ENCODE measurements at regions not wholly inside any gene's neighbourhood (a gene's known extent, or its start where the extent isn't known, plus 50 kb on each side); places are given as distances from the start of the nearest gene placed in this dataset.

GRCh38 chr7:156169474-156170370 lies 357.5 kb upstream of the SHH start:
- no peaks in the 10 kb centered on the region for H3K9me3 ChIP-seq (ENCODE audit: control insufficient read depth, low read length)
- no peak overlapping the region for H3K4me3 ChIP-seq (ENCODE audit: low read length)
- no peak for DNase-seq (ENCODE audit: low read depth)
- no peaks in the 10 kb centered on the region for H3K4me1 ChIP-seq (ENCODE audit: control insufficient read depth, insufficient read depth, low read length)
- H3K27me3 ChIP-seq (replicated peaks; ENCODE audit: control insufficient read depth, insufficient read depth, low read length), result no peaks in the 10 kb centered on the region
- H3K36me3 ChIP-seq (ENCODE audit: control insufficient read depth, insufficient read depth, low read length, severe bottlenecking), result no peaks in the 10 kb centered on the region
- no peak overlapping the region for H3K9ac ChIP-seq (ENCODE audit: low read length)

DNA sequence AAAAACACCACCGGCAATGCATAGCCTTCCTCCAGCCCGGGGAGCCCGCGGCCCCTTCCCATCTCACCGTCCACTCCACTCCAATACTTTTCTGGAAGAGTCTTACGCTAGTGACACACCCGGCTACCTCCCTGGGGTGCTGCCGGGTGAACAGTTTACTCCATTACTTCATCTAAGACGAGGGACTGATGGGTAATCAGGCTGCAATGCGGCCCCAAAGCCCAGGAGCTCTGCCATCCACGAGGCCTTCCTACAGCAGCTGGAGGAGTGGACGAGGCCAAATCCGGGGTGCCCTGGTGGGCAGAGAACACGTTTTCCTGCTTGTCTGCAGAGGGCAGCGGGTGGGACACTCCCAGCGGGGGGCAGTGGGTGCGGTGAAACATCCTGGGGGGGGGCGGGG lies 356.2 kb upstream of the SHH start:
- no peak for DNase-seq (ENCODE audit: low read depth)
- H3K9me3 ChIP-seq (ENCODE audit: control insufficient read depth, low read length), result no peaks in the 10 kb centered on the region
- H3K27me3 ChIP-seq (replicated peaks; ENCODE audit: control insufficient read depth, insufficient read depth, low read length), result peaks cover 3% of the 10 kb centered on the region
- H3K4me1 ChIP-seq (ENCODE audit: control insufficient read depth, insufficient read depth, low read length), result no peaks in the 10 kb centered on the region
- no peaks in the 10 kb centered on the region for H3K36me3 ChIP-seq (ENCODE audit: control insufficient read depth, insufficient read depth, low read length, severe bottlenecking)
- H3K9ac ChIP-seq (ENCODE audit: low read length), result no peak overlapping the region
- no peak overlapping the region for H3K4me3 ChIP-seq (ENCODE audit: low read length)

GRCh38 chr7:156167987-156168386 lies 355.7 kb upstream of the SHH start:
- H3K4me1 ChIP-seq (ENCODE audit: control insufficient read depth, insufficient read depth, low read length), result no peaks in the 10 kb centered on the region
- H3K36me3 ChIP-seq (ENCODE audit: control insufficient read depth, insufficient read depth, low read length, severe bottlenecking), result no peaks in the 10 kb centered on the region
- H3K9ac ChIP-seq (ENCODE audit: low read length), result no peak overlapping the region
- H3K4me3 ChIP-seq (ENCODE audit: low read length), result no peak overlapping the region
- no peaks in the 10 kb centered on the region for H3K9me3 ChIP-seq (ENCODE audit: control insufficient read depth, low read length)
- DNase-seq (ENCODE audit: low read depth), result no peak
- H3K27me3 ChIP-seq (replicated peaks; ENCODE audit: control insufficient read depth, insufficient read depth, low read length), result peaks cover 3% of the 10 kb centered on the region

- peaks cover 3% of the 10 kb centered on the region for H3K27me3 ChIP-seq (replicated peaks; ENCODE audit: control insufficient read depth, insufficient read depth, low read length)
- no peaks in the 10 kb centered on the region for H3K36me3 ChIP-seq (ENCODE audit: control insufficient read depth, insufficient read depth, low read length, severe bottlenecking)
- no peaks in the 10 kb centered on the region for H3K9me3 ChIP-seq (ENCODE audit: control insufficient read depth, low read length)
- no peak overlapping the region for H3K4me3 ChIP-seq (ENCODE audit: low read length)
- H3K9ac ChIP-seq (ENCODE audit: low read length), result no peak overlapping the region
- no peak for DNase-seq (ENCODE audit: low read depth)
- H3K4me1 ChIP-seq (ENCODE audit: control insufficient read depth, insufficient read depth, low read length), result no peaks in the 10 kb centered on the region
Observed at GRCh38 chr7:156167417-156167807, 355.1 kb upstream of the SHH start.

DNA sequence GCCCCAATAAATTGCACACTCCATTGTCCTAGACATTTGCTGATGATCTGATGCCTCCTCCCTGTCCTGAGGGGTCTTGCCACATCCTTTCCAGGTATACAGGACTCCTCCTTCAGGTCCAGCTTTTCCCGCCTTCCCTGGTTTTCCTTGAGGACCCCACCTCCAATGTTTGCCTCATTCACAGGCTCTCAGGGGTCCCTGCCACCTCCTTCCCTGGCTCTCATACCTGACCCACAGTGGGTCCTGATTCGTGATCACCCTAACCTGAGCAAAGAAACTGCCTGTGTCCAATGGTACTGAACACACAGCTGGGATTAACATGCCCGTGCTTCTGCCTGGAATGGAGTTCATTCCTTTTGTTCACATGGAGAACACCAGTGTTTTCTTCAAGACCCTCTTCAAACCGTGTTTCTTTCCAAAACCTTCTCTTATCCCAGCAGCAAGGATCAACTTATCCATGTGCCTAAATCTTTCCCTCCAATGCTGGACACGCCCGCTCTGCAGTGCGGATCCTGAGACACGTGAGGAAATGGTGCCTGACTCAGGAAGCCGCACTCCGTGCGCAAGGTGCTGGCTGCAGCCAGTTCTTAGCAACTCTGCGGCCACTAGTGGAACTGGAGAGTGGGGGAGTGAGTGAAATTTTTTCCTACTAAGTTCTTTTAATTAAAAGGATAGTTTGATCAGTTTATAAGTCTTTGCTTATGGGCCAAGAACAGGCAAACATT lies 354.6 kb upstream of the SHH start:
- Histone ChIP-seq H3K27me3 (replicated peaks; ENCODE audit: control insufficient read depth, insufficient read depth, low read length) (peaks cover 3% of the 10 kb centered on the region), H3K4me3 (ENCODE audit: low read length) (no peak overlapping the region), H3K36me3 (ENCODE audit: control insufficient read depth, insufficient read depth, low read length, severe bottlenecking) (no peaks in the 10 kb centered on the region), H3K9ac (ENCODE audit: low read length) (no peak overlapping the region), H3K4me1 (ENCODE audit: control insufficient read depth, insufficient read depth, low read length) (no peaks in the 10 kb centered on the region), H3K9me3 (ENCODE audit: control insufficient read depth, low read length) (no peaks in the 10 kb centered on the region)
- DNase-seq (ENCODE audit: low read depth), result no peak

DNA sequence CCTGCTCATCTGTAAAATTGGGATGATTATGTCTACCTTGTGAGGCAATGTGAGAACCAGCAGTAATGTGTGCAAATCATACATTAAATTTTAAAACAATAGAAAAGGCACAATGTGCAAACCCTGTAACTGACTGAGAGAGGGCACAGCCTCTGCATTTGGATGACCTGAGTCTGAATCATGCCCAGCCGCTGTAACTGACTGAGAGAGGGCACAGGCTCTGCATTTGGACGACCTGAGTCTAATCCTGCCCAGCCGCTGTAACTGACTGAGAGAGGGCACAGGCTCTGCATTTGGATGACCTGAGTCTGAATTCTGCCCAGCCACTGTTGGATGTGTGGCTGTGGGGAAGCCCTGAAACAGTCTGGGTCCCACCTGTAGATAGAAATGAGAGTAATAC lies 351.5 kb upstream of the SHH start:
- DNase-seq (ENCODE audit: low read depth), result no peak
- Histone ChIP-seq H3K4me3 (ENCODE audit: low read length) (no peak overlapping the region), H3K4me1 (ENCODE audit: control insufficient read depth, insufficient read depth, low read length) (no peaks in the 10 kb centered on the region), H3K9ac (ENCODE audit: low read length) (no peak overlapping the region), H3K9me3 (ENCODE audit: control insufficient read depth, low read length) (no peaks in the 10 kb centered on the region), H3K36me3 (ENCODE audit: control insufficient read depth, insufficient read depth, low read length, severe bottlenecking) (no peaks in the 10 kb centered on the region), H3K27me3 (replicated peaks; ENCODE audit: control insufficient read depth, insufficient read depth, low read length) (peaks cover 3% of the 10 kb centered on the region)

DNA sequence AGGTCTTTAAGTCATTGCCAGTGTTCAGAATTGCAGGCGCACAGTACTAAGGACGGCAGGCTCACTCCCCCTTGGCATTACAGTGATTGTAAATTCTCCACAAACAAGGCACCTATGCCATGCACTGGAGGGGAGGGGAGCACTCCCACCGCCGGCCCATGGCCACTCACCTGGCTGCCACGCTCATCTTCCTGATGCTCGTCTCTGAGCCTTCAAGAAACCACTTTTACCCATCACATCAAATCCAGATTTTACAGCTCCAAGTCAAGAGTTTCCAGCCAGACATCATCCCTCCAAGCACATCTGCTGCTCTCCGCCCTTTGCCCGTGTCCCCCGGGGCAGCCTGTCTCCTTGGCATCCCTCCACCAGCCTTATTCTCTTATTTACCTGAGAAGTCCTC lies 350.2 kb upstream of the SHH start:
- Histone ChIP-seq H3K27me3 (replicated peaks; ENCODE audit: control insufficient read depth, insufficient read depth, low read length) (peaks cover 3% of the 10 kb centered on the region), H3K36me3 (ENCODE audit: control insufficient read depth, insufficient read depth, low read length, severe bottlenecking) (no peaks in the 10 kb centered on the region), H3K9me3 (ENCODE audit: control insufficient read depth, low read length) (no peaks in the 10 kb centered on the region), H3K9ac (ENCODE audit: low read length) (no peak overlapping the region), H3K4me3 (ENCODE audit: low read length) (no peak overlapping the region), H3K4me1 (ENCODE audit: control insufficient read depth, insufficient read depth, low read length) (no peaks in the 10 kb centered on the region)
- DNase-seq (ENCODE audit: low read depth), result no peak

GRCh38 chr7:156160811-156161210 lies 348.5 kb upstream of the SHH start:
- Histone ChIP-seq H3K36me3 (ENCODE audit: control insufficient read depth, insufficient read depth, low read length, severe bottlenecking) (no peaks in the 10 kb centered on the region), H3K4me1 (ENCODE audit: control insufficient read depth, insufficient read depth, low read length) (no peaks in the 10 kb centered on the region), H3K27me3 (replicated peaks; ENCODE audit: control insufficient read depth, insufficient read depth, low read length) (peaks cover 3% of the 10 kb centered on the region), H3K4me3 (ENCODE audit: low read length) (no peak overlapping the region), H3K9me3 (ENCODE audit: control insufficient read depth, low read length) (no peaks in the 10 kb centered on the region), H3K9ac (ENCODE audit: low read length) (no peak overlapping the region)
- no peak for DNase-seq (ENCODE audit: low read depth)

DNA sequence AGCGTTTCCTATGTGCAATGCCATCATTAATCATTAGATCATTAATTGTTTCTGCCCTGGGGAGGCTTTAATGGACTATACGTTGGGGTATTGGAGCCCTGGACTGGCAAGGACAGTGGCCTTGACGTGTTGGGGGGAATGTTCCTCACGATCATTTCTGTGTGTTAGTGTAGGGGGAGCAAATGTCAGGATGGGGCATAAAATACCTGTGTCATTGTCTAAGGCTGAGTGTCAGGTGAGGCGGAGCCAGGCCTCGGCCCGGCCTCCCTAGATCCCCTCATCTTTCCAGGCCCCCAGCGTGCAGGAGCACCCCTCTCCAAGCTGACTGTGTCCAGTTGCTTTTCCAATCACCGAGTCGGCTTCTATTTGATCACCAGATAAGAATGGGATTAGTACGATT lies 346.4 kb upstream of the SHH start:
- no peaks in the 10 kb centered on the region for H3K9me3 ChIP-seq (ENCODE audit: control insufficient read depth, low read length)
- no peak for DNase-seq (ENCODE audit: low read depth)
- no peaks in the 10 kb centered on the region for H3K4me1 ChIP-seq (ENCODE audit: control insufficient read depth, insufficient read depth, low read length)
- H3K9ac ChIP-seq (ENCODE audit: low read length), result no peak overlapping the region
- H3K36me3 ChIP-seq (ENCODE audit: control insufficient read depth, insufficient read depth, low read length, severe bottlenecking), result no peaks in the 10 kb centered on the region
- H3K27me3 ChIP-seq (replicated peaks; ENCODE audit: control insufficient read depth, insufficient read depth, low read length), result peaks cover under 1% of the 10 kb centered on the region
- no peak overlapping the region for H3K4me3 ChIP-seq (ENCODE audit: low read length)

GRCh38 chr7:156158213-156158612 lies 345.9 kb upstream of the SHH start:
- no peak for DNase-seq (ENCODE audit: low read depth)
- Histone ChIP-seq H3K9me3 (ENCODE audit: control insufficient read depth, low read length) (no peaks in the 10 kb centered on the region), H3K4me1 (ENCODE audit: control insufficient read depth, insufficient read depth, low read length) (no peaks in the 10 kb centered on the region), H3K9ac (ENCODE audit: low read length) (no peak overlapping the region), H3K36me3 (ENCODE audit: control insufficient read depth, insufficient read depth, low read length, severe bottlenecking) (no peaks in the 10 kb centered on the region), H3K4me3 (ENCODE audit: low read length) (no peak overlapping the region), H3K27me3 (replicated peaks; ENCODE audit: control insufficient read depth, insufficient read depth, low read length) (no peaks in the 10 kb centered on the region)

- Histone ChIP-seq H3K9ac (ENCODE audit: low read length) (no peak overlapping the region), H3K4me3 (ENCODE audit: low read length) (no peak overlapping the region), H3K36me3 (ENCODE audit: control insufficient read depth, insufficient read depth, low read length, severe bottlenecking) (no peaks in the 10 kb centered on the region), H3K9me3 (ENCODE audit: control insufficient read depth, low read length) (no peaks in the 10 kb centered on the region), H3K4me1 (ENCODE audit: control insufficient read depth, insufficient read depth, low read length) (no peaks in the 10 kb centered on the region), H3K27me3 (replicated peaks; ENCODE audit: control insufficient read depth, insufficient read depth, low read length) (no peaks in the 10 kb centered on the region)
- no peak for DNase-seq (ENCODE audit: low read depth)
Observed at GRCh38 chr7:156157409-156158012, 345.2 kb upstream of the SHH start.

Measured in adipocyte (in vitro differentiated cells).